H9 (cell line): ENCODE measurements at regions not wholly inside any gene's neighbourhood (a gene's known extent, or its start where the extent isn't known, plus 50 kb on each side); places are given as distances from the start of the nearest gene placed in this dataset.

ENCODE experiments used
- DNase-seq: peaks from one replicate; pipeline ENCODE4 v3.0.0-alpha.2; 2017
- H2AFZ ChIP-seq: one replicate; pipeline ENCODE4 v1.6.1; 2013; ENCODE audit warnings: mild to moderate bottlenecking, low read length, control low read depth, moderate library complexity
- H2AK5ac ChIP-seq: 2 replicates; pipeline ENCODE4 v1.6.1; 2013; ENCODE audit warnings: low read length, control low read depth, mixed read lengths; ENCODE audit not compliant: insufficient read length
- H2BK120ac ChIP-seq: one replicate; pipeline ENCODE4 v1.6.1; 2013; ENCODE audit warnings: low read depth, mild to moderate bottlenecking, low read length, control low read depth, inconsistent platforms; ENCODE audit not compliant: poor library complexity, severe bottlenecking
- H2BK12ac ChIP-seq: 2 replicates; pipeline ENCODE4 v1.6.1; 2013; ENCODE audit warnings: low read length, control low read depth, mixed read lengths, low read depth; ENCODE audit not compliant: insufficient read length
- H2BK15ac ChIP-seq: 2 replicates; pipeline ENCODE4 v1.6.1; 2013; ENCODE audit warnings: low read depth, low read length, control low read depth
- H2BK20ac ChIP-seq: one replicate; pipeline ENCODE4 v1.6.1; 2013; ENCODE audit warnings: low read depth, mild to moderate bottlenecking, low read length, control low read depth, inconsistent platforms; ENCODE audit not compliant: poor library complexity, severe bottlenecking
- H2BK5ac ChIP-seq: 2 replicates; pipeline ENCODE4 v1.6.1; 2013; ENCODE audit warnings: low read length, control low read depth, mixed read lengths; ENCODE audit not compliant: insufficient read length
- H3K14ac ChIP-seq: 2 replicates; pipeline ENCODE4 v1.6.1; 2013; ENCODE audit warnings: low read length, control low read depth; ENCODE audit not compliant: insufficient read depth
- H3K18ac ChIP-seq: 2 replicates; pipeline ENCODE4 v1.6.1; 2013; ENCODE audit warnings: low read depth, mild to moderate bottlenecking, mixed read lengths, low read length, control low read depth; ENCODE audit not compliant: insufficient read length
- H3K23ac ChIP-seq: 2 replicates; pipeline ENCODE4 v1.6.1; 2013; ENCODE audit warnings: low read length, control low read depth, mixed read lengths, low read depth; ENCODE audit not compliant: insufficient read length
- H3K23me2 ChIP-seq: 2 replicates; pipeline ENCODE4 v1.6.1; 2013; ENCODE audit warnings: low read depth, mild to moderate bottlenecking, mixed read lengths, low read length, control low read depth; ENCODE audit not compliant: insufficient read length, poor library complexity, severe bottlenecking
- H3K27ac ChIP-seq: 2 replicates; pipeline ENCODE4 v1.5.1; 2013; ENCODE audit warnings: low read length, control low read depth, mixed read lengths, low read depth; ENCODE audit not compliant: insufficient read length
- H3K27me3 ChIP-seq: 2 replicates; pipeline ENCODE4 v1.6.1; 2013; ENCODE audit warnings: low read length, control low read depth, inconsistent platforms; ENCODE audit not compliant: insufficient read depth
- H3K4ac ChIP-seq: 2 replicates; pipeline ENCODE4 v1.6.1; 2013; ENCODE audit warnings: low read depth, mild to moderate bottlenecking, control low read depth, inconsistent platforms, low read length, moderate library complexity
- H3K4me1 ChIP-seq: 2 replicates; pipeline ENCODE4 v1.6.1; 2013; ENCODE audit warnings: low read length, control low read depth, inconsistent platforms; ENCODE audit not compliant: insufficient read depth
- H3K4me2 ChIP-seq: 2 replicates; pipeline ENCODE4 v1.6.1; 2013; ENCODE audit warnings: low read length, control low read depth, mixed read lengths; ENCODE audit not compliant: insufficient read length, insufficient read depth
- H3K56ac ChIP-seq: 2 replicates; pipeline ENCODE4 v1.6.1; 2013; ENCODE audit warnings: low read depth, mild to moderate bottlenecking, mixed read lengths, low read length, control low read depth; ENCODE audit not compliant: insufficient read length
- H3K79me1 ChIP-seq: 2 replicates; pipeline ENCODE4 v1.6.1; 2013; ENCODE audit warnings: low read depth, mild to moderate bottlenecking, moderate library complexity, low read length, control low read depth, inconsistent platforms; ENCODE audit not compliant: insufficient read depth, poor library complexity, severe bottlenecking
- H3K79me2 ChIP-seq: 2 replicates; pipeline ENCODE4 v1.6.1; 2013; ENCODE audit warnings: low read length, control low read depth, inconsistent platforms; ENCODE audit not compliant: insufficient read depth
- H3K9ac ChIP-seq: 2 replicates; pipeline ENCODE4 v1.6.1; 2013; ENCODE audit warnings: low read length, control low read depth, mixed read lengths; ENCODE audit not compliant: insufficient read length; ENCODE audit errors: extremely low read depth
- H3K9me3 ChIP-seq: one replicate; pipeline ENCODE4 v1.6.1; 2013; ENCODE audit warnings: low read depth, low read length, inconsistent platforms; ENCODE audit not compliant: control insufficient read depth
- H3T11ph ChIP-seq: one replicate; pipeline ENCODE4 v1.6.1; 2013; ENCODE audit warnings: mild to moderate bottlenecking, low read length, control low read depth, inconsistent platforms
- H4K20me1 ChIP-seq: one replicate; pipeline ENCODE4 v1.6.1; 2013; ENCODE audit not compliant: control insufficient read depth, insufficient read length, insufficient read depth
- H4K5ac ChIP-seq: 2 replicates; pipeline ENCODE4 v1.6.1; 2013; ENCODE audit warnings: low read depth, mild to moderate bottlenecking, mixed read lengths, low read length, control low read depth; ENCODE audit not compliant: insufficient read length
- H4K8ac ChIP-seq: replicated peaks from 2 replicates; pipeline ENCODE4 v1.6.1; 2013; ENCODE audit warnings: low read length, control low read depth, mixed read lengths, low read depth; ENCODE audit not compliant: insufficient read length
- H4K91ac ChIP-seq: 2 replicates; pipeline ENCODE4 v1.6.1; 2013; ENCODE audit warnings: low read depth, mild to moderate bottlenecking, moderate library complexity, mixed read lengths, low read length, control low read depth; ENCODE audit not compliant: insufficient read length
- H3K27ac Mint-ChIP-seq, 3 experiments: 2 replicates in 2 of 3; 3 replicates in 1 of 3; pipeline ENCODE4 v1.8.0; 2020 to 2021; ENCODE audit warnings: mixed read lengths in 3 of 3, mild to moderate bottlenecking in 1 of 3, moderate library complexity in 1 of 3
- H3K27me3 Mint-ChIP-seq: 2 replicates; pipeline ENCODE4 v1.8.0; 2021; ENCODE audit warnings: low read depth, mild to moderate bottlenecking, moderate library complexity, mixed read lengths
- H3K36me3 Mint-ChIP-seq, 3 experiments: 2 replicates in 2 of 3; 3 replicates in 1 of 3; pipeline ENCODE4 v1.8.0; 2020 to 2021; ENCODE audit warnings: low read depth in 3 of 3, mixed read lengths in 3 of 3; ENCODE audit not compliant: insufficient read depth in 1 of 3
- H3K4me1 Mint-ChIP-seq, 2 experiments: 2 replicates each; pipeline ENCODE4 v1.8.0; 2020; ENCODE audit warnings: mixed read lengths in 2 of 2
- H3K4me3 Mint-ChIP-seq, 2 experiments: 2 replicates in 1 of 2; 3 replicates in 1 of 2; pipeline ENCODE4 v1.8.0; 2020 to 2021; ENCODE audit warnings: mild to moderate bottlenecking in 2 of 2, mixed read lengths in 2 of 2, moderate library complexity in 1 of 2
- H3K9me3 Mint-ChIP-seq, 2 experiments: 2 replicates in 1 of 2; 3 replicates in 1 of 2; pipeline ENCODE4 v1.8.0; 2020; ENCODE audit warnings: mild to moderate bottlenecking in 2 of 2, mixed read lengths in 2 of 2, moderate library complexity in 1 of 2
- CTCF ChIP-seq: fragments of 200-600 bp; sonication (generic); conservative IDR thresholded peaks from 3 replicates; pipeline ENCODE4 v1.8.0; 2021; ENCODE audit warnings: antibody characterized with exemption, mild to moderate bottlenecking
- WGBS: extraction: QIAGEN DNeasy Blood & Tissue Kit; methylation state at CpG from one replicate; pipeline ENCODE4 v1.1.7; 2013; ENCODE audit warnings: missing lambda C conversion rate, low lambda C conversion rate, mixed read lengths; ENCODE audit not compliant: insufficient read length; ENCODE audit errors: extremely low coverage; 5-methylcytosine and 5-hydroxymethylcytosine counted together

DNA sequence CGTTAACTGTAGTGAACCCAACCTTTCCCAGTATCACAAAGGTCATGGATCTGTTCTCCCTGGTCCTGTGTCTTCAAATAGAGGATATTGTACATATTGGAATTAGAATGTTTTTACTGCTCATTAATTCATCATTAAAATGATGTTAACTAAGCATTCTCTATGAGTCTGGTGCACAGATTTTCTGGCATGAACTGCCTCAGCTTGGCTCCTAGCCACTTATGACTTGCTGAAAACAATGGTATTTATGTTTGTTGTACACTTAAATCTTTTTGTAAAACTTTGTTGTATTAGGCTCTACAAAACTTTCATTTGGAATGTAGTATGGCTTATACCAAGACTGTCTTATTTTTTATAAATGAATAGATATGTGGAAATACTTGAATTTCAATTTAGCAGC lies 329.4 kb downstream of the TFEC start:
- H3K23ac ChIP-seq = no peak overlapping the region
- no peak overlapping the region for H2BK120ac ChIP-seq
- DNase-seq = no peak
- Mint-ChIP-seq H3K27me3 (no peaks in the 10 kb centered on the region), H3K4me1 (no peaks in the 10 kb centered on the region), H3K27ac (no peak overlapping the region), H3K36me3 (no peaks in the 10 kb centered on the region), H3K9me3 (no peaks in the 10 kb centered on the region), H3K4me3 (no peak overlapping the region)
- no peak overlapping the region for H2BK5ac ChIP-seq
- H4K20me1 ChIP-seq = no peaks in the 10 kb centered on the region
- H3K9me3 ChIP-seq = no peaks in the 10 kb centered on the region
- H2AK5ac ChIP-seq = no peak overlapping the region
- H4K8ac ChIP-seq = no peak overlapping the region
- no peak for TF ChIP-seq CTCF
- H3K79me1 ChIP-seq = no peaks in the 10 kb centered on the region
- no peak overlapping the region for H4K91ac ChIP-seq
- no peaks in the 10 kb centered on the region for H3K4me1 ChIP-seq
- H3T11ph ChIP-seq = no peak overlapping the region
- no peak overlapping the region for H2AFZ ChIP-seq
- no peak overlapping the region for H2BK20ac ChIP-seq
- no peaks in the 10 kb centered on the region for H3K27me3 ChIP-seq
- no peak overlapping the region for H2BK12ac ChIP-seq
- H2BK15ac ChIP-seq = no peak overlapping the region
- H3K23me2 ChIP-seq = no peaks in the 10 kb centered on the region
- no peak overlapping the region for H3K27ac ChIP-seq
- H3K4ac ChIP-seq = no peak overlapping the region
- no peaks in the 10 kb centered on the region for H3K79me2 ChIP-seq
- no peak overlapping the region for H3K18ac ChIP-seq
- H3K9ac ChIP-seq = no peak overlapping the region
- H3K14ac ChIP-seq = no peak overlapping the region
- H4K5ac ChIP-seq = no peak overlapping the region
- H3K4me2 ChIP-seq = no peak overlapping the region
- WGBS = no CpG with 5 or more reads among the region's 1 CpG
- no peak overlapping the region for H3K56ac ChIP-seq
